Progenitor cell of endocrine pancreas (in vitro differentiated cells): ENCODE measurements at regions not wholly inside any gene's neighbourhood (a gene's known extent, or its start where the extent isn't known, plus 50 kb on each side); places are given as distances from the start of the nearest gene placed in this dataset.

Source experiments
- DNase-seq: peaks from one replicate; pipeline ENCODE4 v3.0.0; 2021; ENCODE audit warnings: low spot score; ENCODE audit not compliant: unreplicated experiment
- H3K27ac Mint-ChIP-seq: 2 replicates; pipeline ENCODE4 v1.8.0; 2021; ENCODE audit warnings: mild to moderate bottlenecking, moderate library complexity, mixed read lengths
- H3K27me3 Mint-ChIP-seq: 2 replicates; pipeline ENCODE4 v1.8.0; 2021; ENCODE audit warnings: mixed read lengths
- H3K36me3 Mint-ChIP-seq: 2 replicates; pipeline ENCODE4 v1.8.0; 2022; ENCODE audit warnings: mixed read lengths; ENCODE audit not compliant: insufficient read depth
- H3K4me1 Mint-ChIP-seq: 2 replicates; pipeline ENCODE4 v1.8.0; 2021; ENCODE audit warnings: low read depth, mixed read lengths
- H3K4me3 Mint-ChIP-seq: 2 replicates; pipeline ENCODE4 v1.8.0; 2021; ENCODE audit warnings: low read depth, mild to moderate bottlenecking, moderate library complexity, mixed read lengths
- H3K9me3 Mint-ChIP-seq: 2 replicates; pipeline ENCODE4 v1.8.0; 2021; ENCODE audit warnings: low read depth, mixed read lengths
- TF ChIP-seq, protein P1 (sequence below): fragments of 200-600 bp; sonication (generic); IDR thresholded peaks from one replicate; pipeline ENCODE4 v1.5.0; 2021; ENCODE audit warnings: antibody characterized with exemption, mild to moderate bottlenecking; ENCODE audit not compliant: unreplicated experiment

GRCh38 chr13:105153611-105154010, 1381.9 kb downstream of the EFNB2 start:
- H3K4me1 Mint-ChIP-seq, result no peaks in the 10 kb centered on the region
- H3K9me3 Mint-ChIP-seq, result peaks cover 3% of the 10 kb centered on the region
- no peak overlapping the region for H3K27ac Mint-ChIP-seq
- no peaks in the 10 kb centered on the region for H3K27me3 Mint-ChIP-seq
- no peak overlapping the region for H3K4me3 Mint-ChIP-seq
- no peak for DNase-seq
- TF ChIP-seq, protein P1, sequence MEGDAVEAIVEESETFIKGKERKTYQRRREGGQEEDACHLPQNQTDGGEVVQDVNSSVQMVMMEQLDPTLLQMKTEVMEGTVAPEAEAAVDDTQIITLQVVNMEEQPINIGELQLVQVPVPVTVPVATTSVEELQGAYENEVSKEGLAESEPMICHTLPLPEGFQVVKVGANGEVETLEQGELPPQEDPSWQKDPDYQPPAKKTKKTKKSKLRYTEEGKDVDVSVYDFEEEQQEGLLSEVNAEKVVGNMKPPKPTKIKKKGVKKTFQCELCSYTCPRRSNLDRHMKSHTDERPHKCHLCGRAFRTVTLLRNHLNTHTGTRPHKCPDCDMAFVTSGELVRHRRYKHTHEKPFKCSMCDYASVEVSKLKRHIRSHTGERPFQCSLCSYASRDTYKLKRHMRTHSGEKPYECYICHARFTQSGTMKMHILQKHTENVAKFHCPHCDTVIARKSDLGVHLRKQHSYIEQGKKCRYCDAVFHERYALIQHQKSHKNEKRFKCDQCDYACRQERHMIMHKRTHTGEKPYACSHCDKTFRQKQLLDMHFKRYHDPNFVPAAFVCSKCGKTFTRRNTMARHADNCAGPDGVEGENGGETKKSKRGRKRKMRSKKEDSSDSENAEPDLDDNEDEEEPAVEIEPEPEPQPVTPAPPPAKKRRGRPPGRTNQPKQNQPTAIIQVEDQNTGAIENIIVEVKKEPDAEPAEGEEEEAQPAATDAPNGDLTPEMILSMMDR, result no peak
- no peaks in the 10 kb centered on the region for H3K36me3 Mint-ChIP-seq

DNA sequence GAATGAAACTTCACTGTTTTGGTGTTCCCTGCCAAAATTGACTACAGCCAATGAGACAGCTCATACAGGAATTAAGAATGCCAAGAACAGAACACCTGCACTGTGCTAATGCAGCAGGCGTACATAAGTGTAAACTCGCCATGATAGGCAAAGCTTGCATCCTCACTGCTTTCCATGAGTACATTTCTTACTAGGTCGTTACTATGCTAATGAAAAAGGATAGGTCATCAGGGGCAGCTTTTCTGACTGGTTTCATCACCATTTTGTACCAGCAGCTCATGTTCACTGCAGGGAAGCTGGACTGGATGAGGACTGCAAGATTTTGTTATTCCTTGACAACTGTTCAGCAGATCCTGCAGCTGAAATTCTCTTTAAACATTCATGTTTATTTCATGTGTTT, 1383.8 kb downstream of the EFNB2 start:
- Mint-ChIP-seq H3K27ac (no peak overlapping the region), H3K36me3 (no peaks in the 10 kb centered on the region), H3K4me3 (no peak overlapping the region), H3K9me3 (peaks cover 3% of the 10 kb centered on the region), H3K27me3 (no peaks in the 10 kb centered on the region), H3K4me1 (no peaks in the 10 kb centered on the region)
- TF ChIP-seq, protein P1, result no peak
- no peak for DNase-seq

DNA sequence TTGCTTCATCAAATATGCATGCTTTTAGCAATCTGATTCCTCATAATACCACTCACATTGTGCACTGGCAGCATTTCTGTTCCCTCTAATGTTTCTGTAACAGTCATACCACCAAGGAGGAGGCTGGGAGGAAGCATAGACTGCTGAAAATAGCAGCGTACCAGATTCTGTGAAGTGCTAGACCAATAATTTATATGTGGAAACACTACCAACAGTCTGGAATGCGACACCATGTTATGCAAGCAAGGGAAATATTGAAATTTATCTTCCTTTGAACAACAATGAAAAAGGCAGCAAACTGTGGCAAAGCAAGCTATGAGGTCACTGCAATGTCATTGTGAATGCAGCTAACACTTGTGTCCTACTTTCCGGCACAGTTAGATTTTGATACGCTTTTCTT, 1388.0 kb downstream of the EFNB2 start:
- Mint-ChIP-seq H3K27ac (no peak overlapping the region), H3K9me3 (peaks cover 3% of the 10 kb centered on the region), H3K4me3 (no peak overlapping the region), H3K27me3 (no peaks in the 10 kb centered on the region), H3K36me3 (no peaks in the 10 kb centered on the region), H3K4me1 (no peaks in the 10 kb centered on the region)
- no peak for DNase-seq
- TF ChIP-seq, protein P1, result no peak

DNA sequence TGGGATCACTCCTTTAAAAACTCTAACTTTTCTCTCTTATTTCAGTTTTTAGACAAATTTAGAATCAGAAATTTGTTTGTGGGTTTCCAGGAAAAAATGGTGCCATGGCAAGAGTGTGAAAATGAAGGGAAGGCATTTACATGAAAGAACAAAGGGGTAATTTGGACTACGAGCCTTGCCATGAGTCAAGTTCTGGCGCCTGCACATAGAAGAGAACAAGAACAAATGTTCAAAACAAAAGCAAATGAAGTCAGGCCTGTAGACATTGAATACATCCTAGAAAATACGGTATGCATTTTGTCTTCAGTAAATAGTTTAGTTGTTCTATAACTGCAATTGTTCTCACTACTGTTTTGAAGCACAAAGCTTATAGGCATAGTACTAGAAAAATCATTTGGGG, 1390.5 kb downstream of the EFNB2 start:
- H3K36me3 Mint-ChIP-seq, result no peaks in the 10 kb centered on the region
- no peak for DNase-seq
- H3K9me3 Mint-ChIP-seq, result no peaks in the 10 kb centered on the region
- H3K27me3 Mint-ChIP-seq, result no peaks in the 10 kb centered on the region
- no peak overlapping the region for H3K4me3 Mint-ChIP-seq
- no peak overlapping the region for H3K27ac Mint-ChIP-seq
- TF ChIP-seq, protein P1, result no peak
- no peaks in the 10 kb centered on the region for H3K4me1 Mint-ChIP-seq

- Mint-ChIP-seq H3K27me3 (no peaks in the 10 kb centered on the region), H3K4me3 (no peak overlapping the region), H3K27ac (no peak overlapping the region), H3K36me3 (no peaks in the 10 kb centered on the region), H3K9me3 (no peaks in the 10 kb centered on the region), H3K4me1 (no peaks in the 10 kb centered on the region)
- no peak for DNase-seq
- TF ChIP-seq, protein P1, result no peak
Measured at GRCh38 chr13:105144020-105144419, 1391.4 kb downstream of the EFNB2 start.
